Tibial artery (tissue), 4 donors: ENCODE measurements at regions not wholly inside any gene's neighbourhood (a gene's known extent, or its start where the extent isn't known, plus 50 kb on each side); places are given as distances from the start of the nearest gene placed in this dataset.

ENCODE experiments used
- DNase-seq, 2 donors: peaks; one replicate each; pipeline ENCODE4 v3.0.0-alpha.2; 2019
- H3K27ac ChIP-seq, 2 donors: fragments of 200-600 bp; sonication (generic) in 1 of 2; 1 replicate in 1 of 2; 2 replicates in 1 of 2; pipeline ENCODE4 v1.5.1; 2018 to 2019; ENCODE audit warnings: mild to moderate bottlenecking in 1 of 2
- H3K27me3 ChIP-seq, 2 donors: fragments of 200-600 bp; sonication (generic) in 1 of 2; one replicate each; pipeline versions ENCODE4 v1.5.1 to v1.6.0; 2016 to 2019
- H3K36me3 ChIP-seq, 3 donors: fragments of 200-600 bp; sonication (generic) in 2 of 3; one replicate each; pipeline ENCODE4 v1.5.1; 2016 to 2019; ENCODE audit warnings: mild to moderate bottlenecking in 2 of 3
- H3K4me1 ChIP-seq, 4 donors: fragments of 200-600 bp; sonication (generic) in 2 of 4; 1 replicate in 3 of 4; 2 replicates in 1 of 4; pipeline ENCODE4 v1.5.1; 2016 to 2019
- H3K4me3 ChIP-seq, 2 donors: fragments of 200-600 bp; sonication (generic) in 1 of 2; 1 replicate in 1 of 2; 2 replicates in 1 of 2; pipeline ENCODE4 v1.5.1; 2018 to 2019; ENCODE audit warnings: mild to moderate bottlenecking in 2 of 2
- H3K9me3 ChIP-seq, 3 donors: fragments of 200-600 bp; sonication (generic) in 1 of 3; one replicate each; pipeline ENCODE4 v1.5.1; 2016 to 2019
- intact Hi-C: fragments of 100-400 bp; cut with DNase I; formaldehyde crosslinking; loops from one replicate; pipeline ENCODE4 v1.15.0; 2023; ENCODE audit warnings: low total_unique reads
- TF ChIP-seq, protein P1 (sequence below), 2 experiments: fragments of 200-600 bp in 1 of 2; fragments of 450-650 bp in 1 of 2; IDR thresholded peaks; one replicate each; pipeline ENCODE4 v1.5.1; 2017 to 2019; ENCODE audit warnings: antibody characterized with exemption in 2 of 2, mild to moderate bottlenecking in 1 of 2, moderate library complexity in 1 of 2

DNA sequence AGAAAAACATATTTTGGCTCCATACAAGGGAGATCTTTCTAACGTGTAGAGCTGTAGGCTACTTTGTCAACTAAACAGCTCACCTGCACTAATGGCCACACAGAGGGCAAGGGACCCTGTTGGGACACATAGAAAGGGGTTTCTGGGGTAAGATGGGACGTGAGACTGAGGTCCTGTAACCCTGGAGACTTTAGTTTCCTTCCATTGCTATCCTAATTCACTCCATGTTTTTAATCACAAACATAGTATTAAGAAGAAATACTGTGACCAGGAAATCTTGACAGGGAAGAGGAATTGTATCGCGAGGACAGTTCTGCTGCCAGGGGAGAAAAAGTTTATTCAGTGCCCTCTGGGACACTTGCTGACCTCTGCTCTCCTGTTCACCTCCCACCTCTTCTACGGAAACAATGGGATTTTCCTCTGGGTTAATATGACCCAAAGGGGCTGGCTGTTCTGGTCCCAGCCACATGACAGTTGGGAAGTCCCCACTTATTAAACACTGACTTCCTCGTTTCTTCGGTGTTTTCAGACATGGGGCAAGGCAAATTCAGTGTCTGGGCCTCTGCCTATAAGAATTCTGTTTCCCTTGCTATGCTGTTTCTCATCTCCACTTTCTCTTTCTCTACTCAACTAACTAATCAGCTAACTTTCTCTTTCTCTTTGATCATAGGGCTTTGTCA lies 106.9 kb upstream of the SEMA6A start:
- Histone ChIP-seq H3K9me3 (no peaks in the 10 kb centered on the region), H3K27ac (no peak overlapping the region), H3K4me1 (peaks cover 0 to 12% (median 4%) of the 10 kb centered on the region in 4 donors), H3K4me3 (no peak overlapping the region), H3K36me3 (no peaks in the 10 kb centered on the region), H3K27me3 (peaks cover 0 to 4% of the 10 kb centered on the region in 2 donors)
- DNase-seq, result no peak
- TF ChIP-seq, protein P1, sequence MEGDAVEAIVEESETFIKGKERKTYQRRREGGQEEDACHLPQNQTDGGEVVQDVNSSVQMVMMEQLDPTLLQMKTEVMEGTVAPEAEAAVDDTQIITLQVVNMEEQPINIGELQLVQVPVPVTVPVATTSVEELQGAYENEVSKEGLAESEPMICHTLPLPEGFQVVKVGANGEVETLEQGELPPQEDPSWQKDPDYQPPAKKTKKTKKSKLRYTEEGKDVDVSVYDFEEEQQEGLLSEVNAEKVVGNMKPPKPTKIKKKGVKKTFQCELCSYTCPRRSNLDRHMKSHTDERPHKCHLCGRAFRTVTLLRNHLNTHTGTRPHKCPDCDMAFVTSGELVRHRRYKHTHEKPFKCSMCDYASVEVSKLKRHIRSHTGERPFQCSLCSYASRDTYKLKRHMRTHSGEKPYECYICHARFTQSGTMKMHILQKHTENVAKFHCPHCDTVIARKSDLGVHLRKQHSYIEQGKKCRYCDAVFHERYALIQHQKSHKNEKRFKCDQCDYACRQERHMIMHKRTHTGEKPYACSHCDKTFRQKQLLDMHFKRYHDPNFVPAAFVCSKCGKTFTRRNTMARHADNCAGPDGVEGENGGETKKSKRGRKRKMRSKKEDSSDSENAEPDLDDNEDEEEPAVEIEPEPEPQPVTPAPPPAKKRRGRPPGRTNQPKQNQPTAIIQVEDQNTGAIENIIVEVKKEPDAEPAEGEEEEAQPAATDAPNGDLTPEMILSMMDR (IDR thresholded peaks at IDR 0.05), result no peak
- intact Hi-C loops, result no loop called here

DNA sequence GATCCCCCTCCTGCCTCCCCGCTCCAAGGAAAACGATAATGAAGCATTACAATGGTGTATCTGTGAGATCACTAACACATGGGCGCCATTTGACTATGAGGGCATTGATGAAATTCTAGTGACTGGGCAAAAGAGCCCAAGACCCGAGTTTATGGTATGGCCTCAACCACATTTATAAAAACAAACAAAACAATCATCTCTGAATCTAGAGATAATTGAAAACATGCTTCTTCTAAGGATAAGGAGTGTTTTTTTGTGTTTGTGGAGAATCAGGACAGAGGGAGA lies 100.9 kb upstream of the SEMA6A start:
- intact Hi-C loops, result no loop called here
- TF ChIP-seq, protein P1 (IDR thresholded peaks at IDR 0.05), result no peak

GRCh38 chr5:116674881-116675625 lies 100.4 kb upstream of the SEMA6A start:
- no peak overlapping the region for H3K4me3 ChIP-seq
- H3K9me3 ChIP-seq, result no peaks in the 10 kb centered on the region
- intact Hi-C loops, result no loop called here
- no peak for DNase-seq
- peaks cover 0 to 4% (median 2%) of the 10 kb centered on the region in 4 donors for H3K4me1 ChIP-seq
- TF ChIP-seq, protein P1 (IDR thresholded peaks at IDR 0.05), result no peak
- H3K27ac ChIP-seq, result no peak overlapping the region
- H3K36me3 ChIP-seq, result no peaks in the 10 kb centered on the region
- H3K27me3 ChIP-seq, result peaks cover 0 to 4% of the 10 kb centered on the region in 2 donors

More for the DNA sequence above, 100.9 kb upstream of the SEMA6A start:
- Histone ChIP-seq H3K9me3 (no peaks in the 10 kb centered on the region), H3K4me3 (no peak overlapping the region), H3K27ac (no peak overlapping the region), H3K4me1 (no peaks in the 10 kb centered on the region), H3K36me3 (no peaks in the 10 kb centered on the region), H3K27me3 (peaks cover 0 to 4% of the 10 kb centered on the region in 2 donors)
- no peak for DNase-seq

- H3K4me3 ChIP-seq, result no peak overlapping the region
- H3K36me3 ChIP-seq, result no peaks in the 10 kb centered on the region
- no peaks in the 10 kb centered on the region for H3K9me3 ChIP-seq
- intact Hi-C loops, result no loop called here
- H3K4me1 ChIP-seq, result peaks cover 0 to 12% (median 9%) of the 10 kb centered on the region in 4 donors
- no peak overlapping the region for H3K27ac ChIP-seq
- TF ChIP-seq, protein P1 (IDR thresholded peaks at IDR 0.05), result no peak
- no peak for DNase-seq
- peaks cover 0 to 4% of the 10 kb centered on the region in 2 donors for H3K27me3 ChIP-seq
Measured at GRCh38 chr5:116673453-116673852, 98.8 kb upstream of the SEMA6A start.

DNA sequence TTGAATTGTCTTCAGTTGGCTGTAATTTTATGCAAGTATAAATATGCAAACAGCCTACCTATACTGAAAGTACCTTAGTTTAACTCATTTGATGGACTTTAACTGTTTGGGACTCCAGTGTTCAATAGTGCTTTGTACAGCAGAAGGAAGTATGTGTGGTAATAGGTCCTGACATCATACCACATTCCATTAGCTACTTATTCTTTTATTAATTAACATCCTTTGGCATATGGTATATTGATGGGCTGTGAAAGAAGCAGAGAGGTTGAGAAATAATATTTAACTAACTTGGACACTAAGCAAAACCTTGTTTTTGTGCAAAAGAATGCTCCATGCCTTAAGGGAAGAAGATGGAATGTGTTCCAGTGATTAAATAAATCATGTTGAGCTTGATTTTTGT lies 97.6 kb upstream of the SEMA6A start:
- DNase-seq, result no peak
- peaks cover 0 to 12% (median 10%) of the 10 kb centered on the region in 4 donors for H3K4me1 ChIP-seq
- no peaks in the 10 kb centered on the region for H3K27me3 ChIP-seq
- intact Hi-C loops, result no loop called here
- TF ChIP-seq, protein P1 (IDR thresholded peaks at IDR 0.05), result no peak
- H3K4me3 ChIP-seq, result no peak overlapping the region
- H3K9me3 ChIP-seq, result no peaks in the 10 kb centered on the region
- H3K27ac ChIP-seq, result no peak overlapping the region
- no peaks in the 10 kb centered on the region for H3K36me3 ChIP-seq
